HepG2 (cell line): ENCODE measurements at regions not wholly inside any gene's neighbourhood (a gene's known extent, or its start where the extent isn't known, plus 50 kb on each side); places are given as distances from the start of the nearest gene placed in this dataset.

Experiments
- ATAC-seq: fragments of 200-7000 bp; cut with Tn5 transposase; 3 replicates; pipeline ENCODE4 v1.9.1; 2020; ENCODE audit warnings: mild to moderate bottlenecking, moderate library complexity
- BruUV-seq: library from RNA; stranded (reverse); fragments of 400-500 nt; replicated peaks from 2 replicates; lab custom pipeline; 2021; lab: Mats Ljungman, UMichigan
- CTCF ChIA-PET: fragments of 300-600 bp; formaldehyde crosslinking; extraction: SDS; loops from one replicate; lab custom pipeline; 2021; ENCODE audit warnings: low total read pairs, inconsistent platforms, low intra/inter-chr PET ratio; lab: Yijun Ruan, JAX
- POLR2A ChIA-PET: fragments of 350-600 bp; sonication (Branson Sonifier 250); formaldehyde crosslinking; loops from one replicate; lab custom pipeline; 2020; ENCODE audit warnings: antibody characterized with exemption, inconsistent platforms; lab: Yijun Ruan, JAX
- DNase-seq: peaks from one replicate; pipeline ENCODE4 v3.0.0-alpha.2; 2015; ENCODE audit warnings: low spot score
- FAIRE-seq: peaks from 3 replicates; lab custom pipeline; 2011; peaks lifted over from hg19 to GRCh38; lab: Jason Lieb, UNC
- H2AFZ ChIP-seq: one replicate; pipeline ENCODE4 v1.6.1; 2011; ENCODE audit warnings: low read length, inconsistent platforms
- H3K27ac ChIP-seq: fragments of 300-600 bp; 3 replicates; pipeline ENCODE4 v1.8.0; 2011; ENCODE audit warnings: mixed run types, mild to moderate bottlenecking, mixed read lengths, low read length, inconsistent platforms; ENCODE audit not compliant: insufficient read depth; ENCODE audit errors: extremely low read length
- H3K27me3 ChIP-seq, 2 experiments: fragments of 200-600 bp in 1 of 2; 2 replicates in 1 of 2; 3 replicates in 1 of 2; pipeline versions ENCODE4 v1.6.0 to v1.8.0; 2011; ENCODE audit warnings: low read length in 2 of 2, mild to moderate bottlenecking in 2 of 2, moderate library complexity in 2 of 2, inconsistent platforms in 1 of 2; ENCODE audit not compliant: insufficient read depth in 2 of 2, control insufficient read depth in 1 of 2
- H3K36me3 ChIP-seq, 2 experiments: fragments of 200-600 bp in 1 of 2; replicated peaks in 1 of 2; 2 replicates in 1 of 2; 3 replicates in 1 of 2; pipeline versions ENCODE4 v1.5.1 to v1.8.0; 2011; ENCODE audit warnings: low read length in 2 of 2, inconsistent platforms in 1 of 2; ENCODE audit not compliant: insufficient read depth in 2 of 2, control insufficient read depth in 1 of 2
- H3K4me1 ChIP-seq: 2 replicates; pipeline ENCODE4 v1.5.1; 2012; ENCODE audit warnings: low read length, inconsistent platforms; ENCODE audit not compliant: insufficient read depth
- H3K4me2 ChIP-seq: 2 replicates; pipeline ENCODE4 v1.6.0; 2011; ENCODE audit warnings: low read depth, low read length, inconsistent platforms
- H3K4me3 ChIP-seq, 3 experiments: fragments of 200-600 bp in 1 of 3; sonication (generic), shearing (Covaris generic) in 1 of 3; replicated peaks in 1 of 3; 2 replicates each; pipeline ENCODE4 v1.5.1; 2011 to 2016; ENCODE audit warnings: low read length in 3 of 3, inconsistent platforms in 2 of 3, low read depth in 2 of 3, mild to moderate bottlenecking in 2 of 3, control low read depth in 1 of 3, mixed read lengths in 1 of 3; ENCODE audit not compliant: insufficient read depth in 1 of 3
- H3K79me2 ChIP-seq: one replicate; pipeline ENCODE4 v1.6.1; 2011; ENCODE audit warnings: low read length, inconsistent platforms; ENCODE audit not compliant: insufficient read depth
- H3K9ac ChIP-seq: 2 replicates; pipeline ENCODE4 v1.6.0; 2011; ENCODE audit warnings: mild to moderate bottlenecking, low read depth, low read length, inconsistent platforms; ENCODE audit not compliant: insufficient read depth
- H3K9me3 ChIP-seq: 2 replicates; pipeline ENCODE4 v1.5.1; 2012; ENCODE audit warnings: mild to moderate bottlenecking, low read length
- H4K20me1 ChIP-seq: 2 replicates; pipeline ENCODE4 v1.6.0; 2011; ENCODE audit warnings: inconsistent platforms, mild to moderate bottlenecking, low read length, moderate library complexity; ENCODE audit not compliant: insufficient read depth
- AGO2 ChIP-seq: fragments of 200-400 bp; formaldehyde crosslinking; optimal IDR thresholded peaks from 2 replicates; pipeline ENCODE3; 2017; ENCODE audit warnings: mild to moderate bottlenecking, low read depth, low read length, moderate library complexity
- DR1 ChIP-seq: sonication (generic); formaldehyde crosslinking; IDR thresholded peaks from 2 replicates; pipeline ENCODE4 v1.8.0; 2021; ENCODE audit warnings: mild to moderate bottlenecking, missing genetic modification reagents, inconsistent platforms
- EHMT2 ChIP-seq: fragments of 200-600 bp; sonication (generic); IDR thresholded peaks from 2 replicates; pipeline ENCODE4 v1.7.0; 2017; ENCODE audit warnings: antibody characterized with exemption, low read depth, low read length, borderline replicate concordance
- ESRRA ChIP-seq: sonication (generic); formaldehyde crosslinking; IDR thresholded peaks from 2 replicates; pipeline ENCODE4 v1.5.1; 2020; ENCODE audit warnings: mild to moderate bottlenecking, low read depth, missing genetic modification reagents
- KLF11 ChIP-seq: IDR thresholded peaks from 2 replicates; pipeline ENCODE4 v1.6.1; 2016; ENCODE audit warnings: missing compliant biosample characterization
- NFE2 ChIP-seq: sonication (generic); formaldehyde crosslinking; IDR thresholded peaks from 2 replicates; pipeline ENCODE4 v1.4.0; 2020; ENCODE audit warnings: missing genetic modification reagents
- TOE1 ChIP-seq: sonication (generic); formaldehyde crosslinking; IDR thresholded peaks from 2 replicates; pipeline ENCODE4 v1.4.0; 2020; ENCODE audit warnings: mild to moderate bottlenecking, missing genetic modification reagents
- YY1 ChIP-seq: IDR thresholded peaks from 2 replicates; pipeline ENCODE4 v1.6.1; 2011; ENCODE audit warnings: low read length, low read depth, moderate library complexity, mild to moderate bottlenecking; ENCODE audit not compliant: insufficient read depth, insufficient replicate concordance
- ZNF10 ChIP-seq: sonication (generic); formaldehyde crosslinking; IDR thresholded peaks from 2 replicates; pipeline ENCODE4 v1.4.0; 2020; ENCODE audit warnings: mild to moderate bottlenecking, low read depth, missing genetic modification reagents, borderline replicate concordance
- ZNF124 ChIP-seq: sonication (generic); formaldehyde crosslinking; IDR thresholded peaks from 2 replicates; pipeline ENCODE4 v1.4.0; 2020; ENCODE audit warnings: missing genetic modification reagents
- ZNF264 ChIP-seq: sonication (generic); formaldehyde crosslinking; IDR thresholded peaks from 2 replicates; pipeline ENCODE4 v1.4.0; 2020; ENCODE audit warnings: missing genetic modification reagents
- ZNF282 ChIP-seq: fragments of 450-650 bp; IDR thresholded peaks from 2 replicates; pipeline ENCODE4 v1.6.1; 2018; ENCODE audit not compliant: partially characterized antibody
- WGBS: methylation state at CpG from one replicate; pipeline ENCODE4 v1.1.6; 2017; ENCODE audit warnings: low lambda C conversion rate; 5-methylcytosine and 5-hydroxymethylcytosine counted together
- in situ Hi-C: cut with HindIII; loops from 2 replicates; pipeline ENCODE4 v1.10.0; 2017; ENCODE audit warnings: low pct_unique_long_range_greater_than_20kb; ENCODE audit not compliant: extremely low pct_ligation_motif_present
- intact Hi-C: fragments of 100-400 bp; cut with micrococcal nuclease; formaldehyde crosslinking; loops from one replicate; pipeline ENCODE4 v1.10.0; 2022; ENCODE audit not compliant: unreplicated experiment
- TF ChIP-seq, protein P1 (sequence below): IDR thresholded peaks from 2 replicates; pipeline ENCODE4 v1.6.1; 2016
- TF ChIP-seq, protein P2 (sequence below): sonication (generic); formaldehyde crosslinking; IDR thresholded peaks from 2 replicates; pipeline ENCODE4 v1.4.0; 2020; ENCODE audit warnings: missing genetic modification reagents, mild to moderate bottlenecking, borderline replicate concordance
- TF ChIP-seq, protein P3 (sequence below): sonication (generic); formaldehyde crosslinking; IDR thresholded peaks from 2 replicates; pipeline ENCODE4 v1.4.0; 2020; ENCODE audit warnings: missing genetic modification reagents
- TF ChIP-seq, protein P4 (sequence below): sonication (generic); formaldehyde crosslinking; IDR thresholded peaks from 2 replicates; pipeline ENCODE4 v1.8.1; 2023; ENCODE audit warnings: missing genetic modification reagents, inconsistent platforms, borderline replicate concordance
- TF ChIP-seq, protein P5 (sequence below): sonication (generic); formaldehyde crosslinking; conservative IDR thresholded peaks from 2 replicates; pipeline ENCODE4 v1.4.0; 2020; ENCODE audit warnings: missing genetic modification reagents

DNA sequence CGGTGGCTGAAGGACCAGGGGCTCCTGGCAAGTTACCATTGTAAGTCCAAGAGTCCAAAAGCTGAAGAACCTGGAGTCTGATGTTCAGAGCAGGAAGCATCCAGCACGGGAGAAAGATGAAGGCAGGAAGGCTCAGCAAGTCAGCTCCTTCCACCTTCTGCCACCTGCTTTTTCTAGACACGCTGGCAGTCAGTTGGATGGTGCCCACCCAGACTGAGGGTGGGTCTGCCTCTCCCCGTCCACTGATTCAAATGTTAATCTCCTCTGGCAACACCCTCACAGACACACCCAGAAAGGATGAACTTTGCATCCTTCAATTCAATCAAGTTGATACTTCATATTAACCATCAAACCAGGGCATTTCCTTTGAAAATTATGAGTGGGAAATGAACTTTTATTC is 1272.4 kb upstream of the TMEM132C start:
- Histone ChIP-seq H3K27me3 (no peaks in the 10 kb centered on the region), H3K9me3 (peaks cover 65% of the 10 kb centered on the region), H3K79me2 (no peaks in the 10 kb centered on the region), H3K4me1 (no peaks in the 10 kb centered on the region), H3K9ac (no peak overlapping the region), H4K20me1 (no peaks in the 10 kb centered on the region), H2AFZ (no peak overlapping the region), H3K4me2 (no peak overlapping the region), H3K4me3 (no peak overlapping the region), H3K27ac (no peak overlapping the region), H3K36me3 (no peaks in the 10 kb centered on the region)
- ChIA-PET POLR2A (no interaction called here), CTCF (no interaction called here)
- ATAC-seq (no peak), FAIRE-seq (no peak), DNase-seq (no peak)
- intact Hi-C loops, result no loop called here
- in situ Hi-C loops, result no loop called here
- no TSS peak for BruUV-seq
- WGBS, result 0% methylated on average over 2 of the region's 4 CpGs
- TF ChIP-seq, protein P1, sequence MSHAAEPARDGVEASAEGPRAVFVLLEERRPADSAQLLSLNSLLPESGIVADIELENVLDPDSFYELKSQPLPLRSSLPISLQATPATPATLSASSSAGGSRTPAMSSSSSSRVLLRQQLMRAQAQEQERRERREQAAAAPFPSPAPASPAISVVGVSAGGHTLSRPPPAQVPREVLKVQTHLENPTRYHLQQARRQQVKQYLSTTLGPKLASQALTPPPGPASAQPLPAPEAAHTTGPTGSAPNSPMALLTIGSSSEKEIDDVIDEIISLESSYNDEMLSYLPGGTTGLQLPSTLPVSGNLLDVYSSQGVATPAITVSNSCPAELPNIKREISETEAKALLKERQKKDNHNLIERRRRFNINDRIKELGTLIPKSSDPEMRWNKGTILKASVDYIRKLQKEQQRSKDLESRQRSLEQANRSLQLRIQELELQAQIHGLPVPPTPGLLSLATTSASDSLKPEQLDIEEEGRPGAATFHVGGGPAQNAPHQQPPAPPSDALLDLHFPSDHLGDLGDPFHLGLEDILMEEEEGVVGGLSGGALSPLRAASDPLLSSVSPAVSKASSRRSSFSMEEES (CRISPR knock-in tag), result no peak
- TF ChIP-seq ESRRA (no peak), AGO2 (no peak), TOE1 (no peak), ZNF282 (no peak), EHMT2 (no peak), DR1 (CRISPR knock-in tag) (no peak), ZNF124 (no peak), KLF11 (CRISPR knock-in tag) (no peak), NFE2 (no peak), YY1 (no peak), ZNF264 (CRISPR knock-in tag) (no peak), ZNF10 (CRISPR knock-in tag) (no peak)
- TF ChIP-seq, protein P2, sequence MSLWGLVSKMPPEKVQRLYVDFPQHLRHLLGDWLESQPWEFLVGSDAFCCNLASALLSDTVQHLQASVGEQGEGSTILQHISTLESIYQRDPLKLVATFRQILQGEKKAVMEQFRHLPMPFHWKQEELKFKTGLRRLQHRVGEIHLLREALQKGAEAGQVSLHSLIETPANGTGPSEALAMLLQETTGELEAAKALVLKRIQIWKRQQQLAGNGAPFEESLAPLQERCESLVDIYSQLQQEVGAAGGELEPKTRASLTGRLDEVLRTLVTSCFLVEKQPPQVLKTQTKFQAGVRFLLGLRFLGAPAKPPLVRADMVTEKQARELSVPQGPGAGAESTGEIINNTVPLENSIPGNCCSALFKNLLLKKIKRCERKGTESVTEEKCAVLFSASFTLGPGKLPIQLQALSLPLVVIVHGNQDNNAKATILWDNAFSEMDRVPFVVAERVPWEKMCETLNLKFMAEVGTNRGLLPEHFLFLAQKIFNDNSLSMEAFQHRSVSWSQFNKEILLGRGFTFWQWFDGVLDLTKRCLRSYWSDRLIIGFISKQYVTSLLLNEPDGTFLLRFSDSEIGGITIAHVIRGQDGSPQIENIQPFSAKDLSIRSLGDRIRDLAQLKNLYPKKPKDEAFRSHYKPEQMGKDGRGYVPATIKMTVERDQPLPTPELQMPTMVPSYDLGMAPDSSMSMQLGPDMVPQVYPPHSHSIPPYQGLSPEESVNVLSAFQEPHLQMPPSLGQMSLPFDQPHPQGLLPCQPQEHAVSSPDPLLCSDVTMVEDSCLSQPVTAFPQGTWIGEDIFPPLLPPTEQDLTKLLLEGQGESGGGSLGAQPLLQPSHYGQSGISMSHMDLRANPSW (CRISPR knock-in tag), result no peak
- TF ChIP-seq, protein P3, sequence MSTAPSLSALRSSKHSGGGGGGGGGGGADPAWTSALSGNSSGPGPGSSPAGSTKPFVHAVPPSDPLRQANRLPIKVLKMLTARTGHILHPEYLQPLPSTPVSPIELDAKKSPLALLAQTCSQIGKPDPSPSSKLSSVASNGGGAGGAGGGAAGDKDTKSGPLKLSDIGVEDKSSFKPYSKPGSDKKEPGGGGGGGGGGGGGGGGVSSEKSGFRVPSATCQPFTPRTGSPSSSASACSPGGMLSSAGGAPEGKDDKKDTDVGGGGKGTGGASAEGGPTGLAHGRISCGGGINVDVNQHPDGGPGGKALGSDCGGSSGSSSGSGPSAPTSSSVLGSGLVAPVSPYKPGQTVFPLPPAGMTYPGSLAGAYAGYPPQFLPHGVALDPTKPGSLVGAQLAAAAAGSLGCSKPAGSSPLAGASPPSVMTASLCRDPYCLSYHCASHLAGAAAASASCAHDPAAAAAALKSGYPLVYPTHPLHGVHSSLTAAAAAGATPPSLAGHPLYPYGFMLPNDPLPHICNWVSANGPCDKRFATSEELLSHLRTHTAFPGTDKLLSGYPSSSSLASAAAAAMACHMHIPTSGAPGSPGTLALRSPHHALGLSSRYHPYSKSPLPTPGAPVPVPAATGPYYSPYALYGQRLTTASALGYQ (CRISPR knock-in tag), result no peak
- TF ChIP-seq, protein P4, sequence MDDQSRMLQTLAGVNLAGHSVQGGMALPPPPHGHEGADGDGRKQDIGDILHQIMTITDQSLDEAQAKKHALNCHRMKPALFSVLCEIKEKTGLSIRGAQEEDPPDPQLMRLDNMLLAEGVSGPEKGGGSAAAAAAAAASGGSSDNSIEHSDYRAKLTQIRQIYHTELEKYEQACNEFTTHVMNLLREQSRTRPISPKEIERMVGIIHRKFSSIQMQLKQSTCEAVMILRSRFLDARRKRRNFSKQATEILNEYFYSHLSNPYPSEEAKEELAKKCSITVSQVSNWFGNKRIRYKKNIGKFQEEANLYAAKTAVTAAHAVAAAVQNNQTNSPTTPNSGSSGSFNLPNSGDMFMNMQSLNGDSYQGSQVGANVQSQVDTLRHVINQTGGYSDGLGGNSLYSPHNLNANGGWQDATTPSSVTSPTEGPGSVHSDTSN (CRISPR knock-in tag), result no peak
- TF ChIP-seq, protein P5, sequence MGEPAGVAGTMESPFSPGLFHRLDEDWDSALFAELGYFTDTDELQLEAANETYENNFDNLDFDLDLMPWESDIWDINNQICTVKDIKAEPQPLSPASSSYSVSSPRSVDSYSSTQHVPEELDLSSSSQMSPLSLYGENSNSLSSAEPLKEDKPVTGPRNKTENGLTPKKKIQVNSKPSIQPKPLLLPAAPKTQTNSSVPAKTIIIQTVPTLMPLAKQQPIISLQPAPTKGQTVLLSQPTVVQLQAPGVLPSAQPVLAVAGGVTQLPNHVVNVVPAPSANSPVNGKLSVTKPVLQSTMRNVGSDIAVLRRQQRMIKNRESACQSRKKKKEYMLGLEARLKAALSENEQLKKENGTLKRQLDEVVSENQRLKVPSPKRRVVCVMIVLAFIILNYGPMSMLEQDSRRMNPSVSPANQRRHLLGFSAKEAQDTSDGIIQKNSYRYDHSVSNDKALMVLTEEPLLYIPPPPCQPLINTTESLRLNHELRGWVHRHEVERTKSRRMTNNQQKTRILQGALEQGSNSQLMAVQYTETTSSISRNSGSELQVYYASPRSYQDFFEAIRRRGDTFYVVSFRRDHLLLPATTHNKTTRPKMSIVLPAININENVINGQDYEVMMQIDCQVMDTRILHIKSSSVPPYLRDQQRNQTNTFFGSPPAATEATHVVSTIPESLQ (CRISPR knock-in tag), result no peak
